ENCODE measurements at regions not wholly inside any gene's neighbourhood (a gene's known extent, or its start where the extent isn't known, plus 50 kb on each side); places are given as distances from the start of the nearest gene placed in this dataset.

GRCh38 chr5:86332851-86333250, 284.9 kb upstream of the COX7C start:
- WGBS (ENCODE audit: insufficient coverage, insufficient replicate concordance, low lambda C conversion rate, missing lambda C conversion rate), result 0% methylated on average over 1 of the region's 1 CpG
- no peaks in the 10 kb centered on the region for H4K20me1 ChIP-seq (ENCODE audit: control insufficient read depth, insufficient read depth)
- H3K4me3 ChIP-seq, result no peak overlapping the region
- intact Hi-C loops (cut with micrococcal nuclease; ENCODE audit: unreplicated experiment) (loop anchor here (10.0 kb wide), 1 partner anchor 352 kb away; no protein-coding TSS in a partner anchor), in situ Hi-C loops (cut with MboI) (no loop called here)
- no peak overlapping the region for H3K4me2 ChIP-seq (ENCODE audit: control insufficient read depth, insufficient read depth)
- no peak for DNase-seq (ENCODE audit: low read depth, low spot score)
- no peak for ATAC-seq
- no peak overlapping the region for H2AFZ ChIP-seq (ENCODE audit: control insufficient read depth, low read depth, low read length)
- BruUV-seq (replicated peaks), result no TSS peak
- CTCF ChIA-PET, result no interaction called here
- no peaks in the 10 kb centered on the region for H3K9me3 ChIP-seq (replicated peaks; ENCODE audit: control insufficient read depth, insufficient read depth, low read length)
- no peaks in the 10 kb centered on the region for H3K4me1 ChIP-seq (ENCODE audit: control insufficient read depth, insufficient read depth, low read length)
- H3K27me3 ChIP-seq (replicated peaks in 1 of 2; ENCODE audit: control insufficient read depth in 2 of 2, insufficient read depth in 2 of 2, low read length in 1 of 2), result no peaks in the 10 kb centered on the region
- POLR2A ChIA-PET, result no interaction called here
- TF ChIP-seq MTA2 (IDR thresholded peaks at IDR 0.05; ENCODE audit: low read depth), result no peak
- TF ChIP-seq PAX8 (IDR thresholded peaks at IDR 0.05), result no peak
- TF ChIP-seq MXI1 (IDR thresholded peaks at IDR 0.05; ENCODE audit: low read depth, low read length), result no peak
- TF ChIP-seq BCLAF1 (IDR thresholded peaks at IDR 0.05), result no peak
- TF ChIP-seq ZNF217 (IDR thresholded peaks at IDR 0.05), result no peak
- TF ChIP-seq BCL11A (IDR thresholded peaks at IDR 0.05; ENCODE audit: low read depth, low read length), result no peak
- no peak for FAIRE-seq
- H3K36me3 ChIP-seq (ENCODE audit: control insufficient read depth in 2 of 2, insufficient read depth in 2 of 2, low read length in 1 of 2), result no peaks in the 10 kb centered on the region
- SMC1A ChIA-PET (ENCODE audit: uncharacterized antibody, unreplicated experiment), result no interaction called here
- RAD21 ChIA-PET (ENCODE audit: unreplicated experiment), result no interaction called here
- H3K9ac ChIP-seq (ENCODE audit: control insufficient read depth, insufficient read depth, low read length), result no peak overlapping the region
- H3K79me2 ChIP-seq (ENCODE audit: control insufficient read depth, insufficient read depth, low read length), result no peaks in the 10 kb centered on the region
- H3K27ac ChIP-seq (ENCODE audit: control insufficient read depth, insufficient read depth), result no peak overlapping the region
